Right lobe of liver (tissue), 6 donors: ENCODE measurements at regions not wholly inside any gene's neighbourhood (a gene's known extent, or its start where the extent isn't known, plus 50 kb on each side); places are given as distances from the start of the nearest gene placed in this dataset.

Source experiments
- ATAC-seq, 4 donors: fragments of 200-7000 bp; cut with Tn5 transposase; one replicate each; pipeline ENCODE4 v1.9.1; 2020; ENCODE audit warnings: mild to moderate bottlenecking in 4 of 4, moderate library complexity in 4 of 4
- DNase-seq, 3 donors: peaks; one replicate each; pipeline ENCODE4 v3.0.0-alpha.2; 2020
- H3K27ac ChIP-seq, 3 donors: fragments of 200-600 bp; one replicate each; pipeline ENCODE4 v1.8.0; 2022
- H3K27me3 ChIP-seq, 2 donors: fragments of 200-600 bp; one replicate each; pipeline ENCODE4 v1.8.0; 2022
- H3K36me3 ChIP-seq, 4 donors: fragments of 200-600 bp; sonication (generic) in 1 of 4; one replicate each; pipeline versions ENCODE4 v1.5.1 to v1.8.0; 2017 to 2022; ENCODE audit warnings: control low read depth in 1 of 4
- H3K4me1 ChIP-seq, 4 donors: fragments of 200-600 bp; sonication (generic) in 1 of 4; one replicate each; pipeline versions ENCODE4 v1.5.1 to v1.8.0; 2017 to 2022; ENCODE audit warnings: control low read depth in 1 of 4
- H3K4me3 ChIP-seq, 3 donors: fragments of 200-600 bp; one replicate each; pipeline ENCODE4 v1.8.0; 2022
- H3K9me3 ChIP-seq, 4 donors: fragments of 200-600 bp; sonication (generic) in 1 of 4; one replicate each; pipeline versions ENCODE4 v1.5.1 to v1.8.0; 2017 to 2022; ENCODE audit warnings: control low read depth in 1 of 4
- POLR2A ChIP-seq: fragments of 450-650 bp; IDR thresholded peaks from one replicate; pipeline ENCODE4 v1.6.1; 2017; ENCODE audit warnings: antibody characterized with exemption, mild to moderate bottlenecking
- WGBS: methylation state at CpG from one replicate; pipeline ENCODE4 v1.1.6; 2018; ENCODE audit warnings: low coverage, low lambda C conversion rate; ENCODE audit not compliant: insufficient coverage; ENCODE audit errors: missing lambda C conversion rate; 5-methylcytosine and 5-hydroxymethylcytosine counted together
- intact Hi-C, 2 donors: fragments of 100-400 bp; cut with DNase I; formaldehyde crosslinking; loops; one replicate each; pipeline versions ENCODE4 v1.11.2 to v1.14.1; 2022
- TF ChIP-seq, protein P1 (sequence below), 4 donors: fragments of 200-600 bp in 3 of 4; fragments of 450-650 bp in 1 of 4; IDR thresholded peaks; one replicate each; pipeline versions ENCODE4 v1.5.1 to v1.8.0; 2016 to 2022; ENCODE audit warnings: antibody characterized with exemption in 4 of 4, mild to moderate bottlenecking in 2 of 4
- donor health status: DM: no; HTN: yes; CAD: no.
- donor health status: DM: no; HTN: no; CAD: no.
- donor health status: DM: no; HTN: no; CAD: no.
- donor health status: DM: no; HTN: yes; CAD: no.
- donor health status: DM: no; HTN: yes; CAD: no.

DNA sequence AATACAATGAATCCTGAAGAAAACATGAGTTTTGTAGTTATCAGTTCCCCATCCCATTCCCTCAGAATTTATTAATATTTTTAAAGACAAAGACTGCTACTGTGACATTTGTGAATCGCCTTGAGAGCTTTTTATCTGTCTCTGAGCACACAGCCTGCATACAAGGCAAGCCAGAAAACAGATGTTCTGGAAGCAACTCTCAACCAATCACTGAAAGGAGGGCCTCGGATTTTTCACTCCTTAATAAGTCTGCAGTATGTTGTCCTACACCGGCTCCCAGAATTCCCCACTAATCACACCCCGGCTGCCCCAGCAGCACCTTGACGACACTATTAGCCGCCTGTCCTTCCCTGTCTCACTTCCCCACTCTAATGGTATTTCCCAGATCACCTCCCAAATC lies 138.5 kb downstream of the ZNF621 start:
- H3K4me3 ChIP-seq, result no peak overlapping the region
- ATAC-seq, result no peak
- no peak overlapping the region for H3K27ac ChIP-seq
- WGBS, result 62% methylated on average over 6 of the region's 6 CpGs
- H3K36me3 ChIP-seq, result no peaks in the 10 kb centered on the region
- H3K27me3 ChIP-seq, result no peaks in the 10 kb centered on the region
- intact Hi-C loops, result no loop called here
- no peaks in the 10 kb centered on the region for H3K9me3 ChIP-seq
- no peak for TF ChIP-seq POLR2A
- TF ChIP-seq, protein P1, sequence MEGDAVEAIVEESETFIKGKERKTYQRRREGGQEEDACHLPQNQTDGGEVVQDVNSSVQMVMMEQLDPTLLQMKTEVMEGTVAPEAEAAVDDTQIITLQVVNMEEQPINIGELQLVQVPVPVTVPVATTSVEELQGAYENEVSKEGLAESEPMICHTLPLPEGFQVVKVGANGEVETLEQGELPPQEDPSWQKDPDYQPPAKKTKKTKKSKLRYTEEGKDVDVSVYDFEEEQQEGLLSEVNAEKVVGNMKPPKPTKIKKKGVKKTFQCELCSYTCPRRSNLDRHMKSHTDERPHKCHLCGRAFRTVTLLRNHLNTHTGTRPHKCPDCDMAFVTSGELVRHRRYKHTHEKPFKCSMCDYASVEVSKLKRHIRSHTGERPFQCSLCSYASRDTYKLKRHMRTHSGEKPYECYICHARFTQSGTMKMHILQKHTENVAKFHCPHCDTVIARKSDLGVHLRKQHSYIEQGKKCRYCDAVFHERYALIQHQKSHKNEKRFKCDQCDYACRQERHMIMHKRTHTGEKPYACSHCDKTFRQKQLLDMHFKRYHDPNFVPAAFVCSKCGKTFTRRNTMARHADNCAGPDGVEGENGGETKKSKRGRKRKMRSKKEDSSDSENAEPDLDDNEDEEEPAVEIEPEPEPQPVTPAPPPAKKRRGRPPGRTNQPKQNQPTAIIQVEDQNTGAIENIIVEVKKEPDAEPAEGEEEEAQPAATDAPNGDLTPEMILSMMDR (IDR thresholded peaks at IDR 0.05), result no peak
- DNase-seq, result no peak
- H3K4me1 ChIP-seq, result no peaks in the 10 kb centered on the region

- 71% methylated on average over 4 of the region's 5 CpGs for whole genome bisulfite sequencing
Measured at GRCh38 chr3:40669176-40669575, 144.4 kb downstream of the ZNF621 start.

GRCh38 chr3:40672861-40673260 lies 148.1 kb downstream of the ZNF621 start:
- no peaks in the 10 kb centered on the region for H3K4me1 ChIP-seq
- H3K9me3 ChIP-seq, result no peaks in the 10 kb centered on the region
- no peaks in the 10 kb centered on the region for H3K27me3 ChIP-seq
- H3K27ac ChIP-seq, result no peak overlapping the region
- intact Hi-C loops, result no loop called here
- H3K36me3 ChIP-seq, result no peaks in the 10 kb centered on the region
- ATAC-seq (no peak), DNase-seq (no peak)
- H3K4me3 ChIP-seq, result no peak overlapping the region
- TF ChIP-seq, protein P1 (IDR thresholded peaks at IDR 0.05), result no peak
- TF ChIP-seq POLR2A, result no peak
- WGBS, result 68% methylated on average over 1 of the region's 1 CpG

More at GRCh38 chr3:40669176-40669575, 144.4 kb downstream of the ZNF621 start:
- ATAC-seq (no peak), DNase-seq (no peak)
- intact Hi-C loops, result no loop called here
- H3K27me3 ChIP-seq, result no peaks in the 10 kb centered on the region
- H3K36me3 ChIP-seq, result no peaks in the 10 kb centered on the region
- no peak overlapping the region for H3K4me3 ChIP-seq
- TF ChIP-seq, protein P1 (IDR thresholded peaks at IDR 0.05), result no peak
- TF ChIP-seq POLR2A, result no peak
- no peak overlapping the region for H3K27ac ChIP-seq
- H3K4me1 ChIP-seq, result no peaks in the 10 kb centered on the region
- no peaks in the 10 kb centered on the region for H3K9me3 ChIP-seq

DNA sequence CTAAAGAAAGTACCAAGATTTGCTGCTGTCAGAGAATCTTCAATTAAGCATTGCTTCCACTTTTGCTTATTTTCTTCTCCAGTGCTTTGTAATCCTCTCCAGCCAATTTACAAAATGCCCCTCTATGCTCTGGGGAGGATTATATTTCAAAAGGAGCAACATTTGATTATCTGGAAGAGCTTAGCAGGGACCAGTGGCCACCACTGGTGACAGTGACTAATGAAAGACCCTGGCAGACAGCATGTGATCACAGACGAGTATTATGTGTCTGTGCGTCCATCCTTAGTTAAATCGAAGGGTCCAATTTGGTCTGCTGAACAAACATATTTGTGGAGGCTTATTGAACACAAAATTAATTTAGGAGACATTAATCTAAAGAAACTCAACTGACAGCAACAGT lies 152.6 kb downstream of the ZNF621 start:
- no peak for TF ChIP-seq POLR2A
- TF ChIP-seq, protein P1 (IDR thresholded peaks at IDR 0.05), result no peak
- ATAC-seq (no peak), DNase-seq (no peak)
- H3K9me3 ChIP-seq, result no peaks in the 10 kb centered on the region
- no peak overlapping the region for H3K27ac ChIP-seq
- no peaks in the 10 kb centered on the region for H3K36me3 ChIP-seq
- intact Hi-C loops, result no loop called here
- H3K4me3 ChIP-seq, result no peak overlapping the region
- H3K4me1 ChIP-seq, result no peaks in the 10 kb centered on the region
- H3K27me3 ChIP-seq, result no peaks in the 10 kb centered on the region
- 89% methylated on average over 3 of the region's 3 CpGs for WGBS

DNA sequence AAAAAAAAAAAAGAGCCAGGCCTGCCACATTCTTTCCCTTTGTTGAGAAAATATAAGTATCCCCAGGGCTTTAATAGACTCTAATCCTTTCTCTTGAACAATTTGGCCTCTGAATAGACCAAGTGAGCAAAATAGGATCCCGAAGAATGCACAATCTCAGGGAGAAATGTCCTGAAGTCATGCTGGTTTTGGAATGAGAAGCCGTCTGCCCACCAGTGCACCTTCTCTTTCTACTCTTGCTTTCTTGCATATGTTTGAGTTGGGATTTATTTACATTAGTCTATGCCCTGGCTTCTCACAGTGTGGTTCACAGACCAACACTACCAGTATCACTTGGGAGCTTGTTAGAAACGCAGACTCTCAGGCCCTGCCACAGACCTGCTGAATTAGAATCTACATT lies 153.0 kb downstream of the ZNF621 start:
- DNase-seq (no peak), ATAC-seq (no peak)
- Histone ChIP-seq H3K27me3 (no peaks in the 10 kb centered on the region), H3K4me3 (no peak overlapping the region), H3K9me3 (no peaks in the 10 kb centered on the region), H3K27ac (no peak overlapping the region), H3K36me3 (no peaks in the 10 kb centered on the region), H3K4me1 (no peaks in the 10 kb centered on the region)
- 90% methylated on average over 3 of the region's 3 CpGs for WGBS
- TF ChIP-seq, protein P1 (IDR thresholded peaks at IDR 0.05), result no peak
- no peak for TF ChIP-seq POLR2A
- intact Hi-C loops, result no loop called here
